H1 (cell line): ENCODE measurements at regions not wholly inside any gene's neighbourhood (a gene's known extent, or its start where the extent isn't known, plus 50 kb on each side); places are given as distances from the start of the nearest gene placed in this dataset.

ENCODE experiments used
- CTCF ChIA-PET: fragments of 300-600 bp; sonication (Branson Sonifier 250); formaldehyde crosslinking; loops from one replicate; lab custom pipeline; 2021; ENCODE audit not compliant: partially characterized antibody; lab: Charles Lee
- POLR2A ChIA-PET: fragments of 300-600 bp; sonication (Branson Sonifier 250); formaldehyde crosslinking; loops from one replicate; lab custom pipeline; 2021; ENCODE audit warnings: inconsistent platforms; ENCODE audit not compliant: partially characterized antibody; lab: Charles Lee
- DNase-seq, 2 experiments: peaks; one replicate each; pipeline versions ENCODE4 v3.0.0 to v3.0.0-alpha.2; 2010 to 2022; ENCODE audit warnings: low spot score in 2 of 2, low read depth in 1 of 2, mixed read lengths in 1 of 2
- FAIRE-seq: peaks from 2 replicates; lab custom pipeline; 2011; peaks lifted over from hg19 to GRCh38; lab: Jason Lieb, UNC
- H2AFZ ChIP-seq: 2 replicates; pipeline ENCODE4 v1.8.1; 2012; ENCODE audit warnings: low read length, inconsistent platforms
- H2AK5ac ChIP-seq: 2 replicates; pipeline ENCODE4 v1.6.1; 2013; ENCODE audit warnings: low read depth, low read length
- H2BK120ac ChIP-seq: replicated peaks from 2 replicates; pipeline ENCODE3; 2013; ENCODE audit warnings: low read depth, low read length, inconsistent platforms
- H2BK12ac ChIP-seq: 2 replicates; pipeline ENCODE4 v1.6.1; 2013; ENCODE audit warnings: low read depth, low read length
- H2BK15ac ChIP-seq: 2 replicates; pipeline ENCODE4 v1.6.1; 2013; ENCODE audit warnings: low read length
- H2BK20ac ChIP-seq: 2 replicates; pipeline ENCODE4 v1.6.1; 2013; ENCODE audit warnings: low read length
- H2BK5ac ChIP-seq: 2 replicates; pipeline ENCODE4 v1.6.1; 2013; ENCODE audit warnings: low read depth, low read length
- H3K14ac ChIP-seq: 2 replicates; pipeline ENCODE4 v1.6.1; 2013; ENCODE audit warnings: inconsistent platforms; ENCODE audit not compliant: insufficient read length
- H3K18ac ChIP-seq: 2 replicates; pipeline ENCODE4 v1.6.1; 2013; ENCODE audit warnings: low read length; ENCODE audit errors: extremely low read depth
- H3K23ac ChIP-seq: 2 replicates; pipeline ENCODE4 v1.6.1; 2013; ENCODE audit warnings: inconsistent platforms; ENCODE audit not compliant: insufficient read length
- H3K23me2 ChIP-seq: 2 replicates; pipeline ENCODE4 v1.6.1; 2013; ENCODE audit warnings: low read depth, low read length
- H3K27ac ChIP-seq: 2 replicates; pipeline ENCODE4 v1.6.1; 2011; ENCODE audit warnings: low read depth, low read length, inconsistent platforms
- H3K27me3 ChIP-seq, 4 experiments: replicated peaks in 1 of 4; 1 replicate in 1 of 4; 2 replicates in 3 of 4; pipeline versions ENCODE4 v1.6.1 to v1.8.1; 2011 to 2013; ENCODE audit warnings: low read length in 3 of 4, mild to moderate bottlenecking in 3 of 4, inconsistent platforms in 2 of 4, mixed read lengths in 2 of 4, moderate library complexity in 1 of 4; ENCODE audit not compliant: control insufficient read depth in 3 of 4, insufficient read depth in 3 of 4; ENCODE audit errors: extremely low read depth in 1 of 4
- H3K36me3 ChIP-seq, 4 experiments: 2 replicates each; pipeline versions ENCODE4 v1.6.1 to v1.8.1; 2011 to 2013; ENCODE audit warnings: mild to moderate bottlenecking in 4 of 4, low read length in 3 of 4, moderate library complexity in 2 of 4, control low read depth in 1 of 4, inconsistent platforms in 1 of 4; ENCODE audit not compliant: insufficient read depth in 4 of 4, control insufficient read depth in 2 of 4
- H3K4ac ChIP-seq: replicated peaks from 2 replicates; pipeline ENCODE3; 2013; ENCODE audit warnings: low read length, low read depth, mixed read lengths, inconsistent platforms; ENCODE audit not compliant: insufficient read length
- H3K4me1 ChIP-seq, 4 experiments: replicated peaks in 1 of 4; 1 replicate in 1 of 4; 2 replicates in 3 of 4; pipeline versions ENCODE4 v1.6.1 to v1.8.1; 2011 to 2013; ENCODE audit warnings: low read length in 3 of 4, inconsistent platforms in 2 of 4, mixed read lengths in 1 of 4; ENCODE audit not compliant: insufficient read depth in 4 of 4, control insufficient read depth in 3 of 4
- H3K4me2 ChIP-seq, 2 experiments: 2 replicates each; pipeline versions ENCODE4 v1.6.1 to v1.8.1; 2011 to 2013; ENCODE audit warnings: low read depth in 2 of 2, low read length in 2 of 2, control low read depth in 1 of 2, inconsistent platforms in 1 of 2, mild to moderate bottlenecking in 1 of 2; ENCODE audit not compliant: insufficient read depth in 1 of 2
- H3K4me3 ChIP-seq, 4 experiments: fragments of 200-600, 300-600 bp in 1 of 4; sonication (generic), shearing (Covaris generic), sonication (Bioruptor Twin) in 1 of 4; 2 replicates each; pipeline versions ENCODE4 v1.5.1 to v1.8.1; 2011 to 2016; ENCODE audit warnings: low read length in 4 of 4, low read depth in 3 of 4, control low read depth in 2 of 4, inconsistent platforms in 2 of 4, mild to moderate bottlenecking in 2 of 4, mixed read lengths in 1 of 4, moderate library complexity in 1 of 4; ENCODE audit not compliant: insufficient read depth in 2 of 4; ENCODE audit errors: extremely low read depth in 1 of 4
- H3K56ac ChIP-seq: replicated peaks from 2 replicates; pipeline ENCODE3; 2013; ENCODE audit warnings: low read depth, mild to moderate bottlenecking, mixed read lengths, low read length, inconsistent platforms; ENCODE audit not compliant: insufficient read length
- H3K79me1 ChIP-seq: 2 replicates; pipeline ENCODE4 v1.6.1; 2013; ENCODE audit warnings: low read depth, low read length, control low read depth
- H3K79me2 ChIP-seq, 2 experiments: 2 replicates each; pipeline versions ENCODE4 v1.6.1 to v1.8.1; 2012 to 2013; ENCODE audit warnings: low read length in 2 of 2, mild to moderate bottlenecking in 2 of 2, inconsistent platforms in 1 of 2; ENCODE audit not compliant: insufficient read depth in 2 of 2, control insufficient read depth in 1 of 2
- H3K9ac ChIP-seq, 4 experiments: replicated peaks in 1 of 4; 1 replicate in 1 of 4; 2 replicates in 3 of 4; pipeline versions ENCODE4 v1.6.1 to v1.8.1; 2011 to 2013; ENCODE audit warnings: low read depth in 3 of 4, low read length in 3 of 4, control low read depth in 2 of 4, mild to moderate bottlenecking in 2 of 4, moderate library complexity in 2 of 4, inconsistent platforms in 1 of 4; ENCODE audit errors: extremely low read depth in 1 of 4
- H3K9me3 ChIP-seq, 2 experiments: 2 replicates each; pipeline versions ENCODE4 v1.6.1 to v1.8.1; 2012 to 2013; ENCODE audit warnings: mild to moderate bottlenecking in 2 of 2, moderate library complexity in 2 of 2, control low read depth in 1 of 2, inconsistent platforms in 1 of 2, low read depth in 1 of 2, low read length in 1 of 2, mixed read lengths in 1 of 2; ENCODE audit not compliant: insufficient read depth in 2 of 2
- H4K20me1 ChIP-seq, 2 experiments: replicated peaks in 1 of 2; 2 replicates each; pipeline versions ENCODE3 to v1.8.1; 2011 to 2013; ENCODE audit warnings: inconsistent platforms in 2 of 2, low read length in 2 of 2, mild to moderate bottlenecking in 1 of 2; ENCODE audit not compliant: insufficient read depth in 2 of 2, control insufficient read depth in 1 of 2
- H4K5ac ChIP-seq: 2 replicates; pipeline ENCODE4 v1.6.1; 2013; ENCODE audit warnings: low read length, low read depth, mixed read lengths, inconsistent platforms; ENCODE audit not compliant: insufficient read length
- H4K8ac ChIP-seq: 2 replicates; pipeline ENCODE4 v1.8.0; 2013; ENCODE audit warnings: mild to moderate bottlenecking, moderate library complexity, low read length, inconsistent platforms; ENCODE audit not compliant: insufficient read depth; ENCODE audit errors: extremely low read depth
- H4K91ac ChIP-seq: replicated peaks from 2 replicates; pipeline ENCODE3; 2013; ENCODE audit warnings: low read length, mixed read lengths, inconsistent platforms; ENCODE audit not compliant: insufficient read length
- ASH2L ChIP-seq: fragments of 200-600, 300-600 bp; sonication (generic); IDR thresholded peaks from one replicate; pipeline ENCODE4 v1.7.1; 2017; ENCODE audit warnings: low read length
- BACH1 ChIP-seq: IDR thresholded peaks from 2 replicates; pipeline ENCODE4 v1.6.1; 2012; ENCODE audit warnings: low read length, improper control_type of control experiment
- BRCA1 ChIP-seq: IDR thresholded peaks from 2 replicates; pipeline ENCODE4 v1.6.1; 2012; ENCODE audit warnings: low read depth, low read length, improper control_type of control experiment
- CBX5 ChIP-seq: fragments of 300-800, 300-1000 bp; sonication (generic); IDR thresholded peaks from 2 replicates; pipeline ENCODE4 v1.7.1; 2016; ENCODE audit warnings: antibody characterized with exemption, low read length, low read depth
- CHD1 ChIP-seq: IDR thresholded peaks from 2 replicates; pipeline ENCODE4 v1.6.1; 2012; ENCODE audit warnings: low read depth, low read length, improper control_type of control experiment
- E2F6 ChIP-seq: IDR thresholded peaks from 2 replicates; pipeline ENCODE4 v1.6.1; 2012; ENCODE audit warnings: inconsistent platforms
- EGR1 ChIP-seq: IDR thresholded peaks from 2 replicates; pipeline ENCODE4 v1.6.1; 2011; ENCODE audit warnings: low read depth, low read length, borderline replicate concordance
- EZH2 ChIP-seq: fragments of 200-600 bp; sonication (generic); IDR thresholded peaks from 2 replicates; pipeline ENCODE4 v1.7.1; 2012; ENCODE audit warnings: low read depth, mild to moderate bottlenecking, moderate library complexity, low read length, inconsistent platforms; ENCODE audit not compliant: severe bottlenecking
- FOSL1 ChIP-seq: IDR thresholded peaks from 2 replicates; pipeline ENCODE4 v1.6.1; 2011; ENCODE audit warnings: mild to moderate bottlenecking, low read depth, low read length, moderate library complexity; ENCODE audit not compliant: insufficient read depth
- GTF2F1 ChIP-seq: IDR thresholded peaks from 2 replicates; pipeline ENCODE4 v1.6.1; 2012; ENCODE audit warnings: low read depth, low read length, improper control_type of control experiment, borderline replicate concordance
- KDM5A ChIP-seq: fragments of 200-600 bp; IDR thresholded peaks from 2 replicates; pipeline ENCODE4 v1.7.1; 2012; ENCODE audit warnings: mild to moderate bottlenecking, low read length, inconsistent platforms, mixed read lengths
- NRF1 ChIP-seq: IDR thresholded peaks from 2 replicates; pipeline ENCODE4 v1.6.1; 2011; ENCODE audit warnings: mild to moderate bottlenecking, low read depth, low read length, improper control_type of control experiment
- PHF8 ChIP-seq: fragments of 200-600 bp; sonication (generic); conservative IDR thresholded peaks from 2 replicates; pipeline ENCODE4 v1.7.1; 2012; ENCODE audit warnings: low read depth, mild to moderate bottlenecking, inconsistent platforms, low read length, moderate library complexity
- POU5F1 ChIP-seq: IDR thresholded peaks from 2 replicates; pipeline ENCODE4 v1.6.1; 2011; ENCODE audit warnings: low read depth, mild to moderate bottlenecking, low read length, moderate library complexity
- TAF1 ChIP-seq: IDR thresholded peaks from 2 replicates; pipeline ENCODE4 v1.6.1; 2011; ENCODE audit warnings: mild to moderate bottlenecking, low read depth, low read length
- TCF12 ChIP-seq: IDR thresholded peaks from 2 replicates; pipeline ENCODE4 v1.6.1; 2011; ENCODE audit warnings: low read depth, mild to moderate bottlenecking, low read length
- WGBS, 2 experiments: shearing (Covaris generic) in 1 of 2; methylation state at CpG; one replicate each; pipeline versions ENCODE4 v1.1.6 to v1.1.7; 2013 to 2015; ENCODE audit warnings: low lambda C conversion rate in 2 of 2, mixed read lengths in 2 of 2, inconsistent platforms in 1 of 2, low coverage in 1 of 2, missing lambda C conversion rate in 1 of 2; ENCODE audit not compliant: insufficient replicate concordance in 2 of 2, insufficient coverage in 1 of 2, insufficient read length in 1 of 2; ENCODE audit errors: extremely low coverage in 1 of 2, missing lambda C conversion rate in 1 of 2; 5-methylcytosine and 5-hydroxymethylcytosine counted together

DNA sequence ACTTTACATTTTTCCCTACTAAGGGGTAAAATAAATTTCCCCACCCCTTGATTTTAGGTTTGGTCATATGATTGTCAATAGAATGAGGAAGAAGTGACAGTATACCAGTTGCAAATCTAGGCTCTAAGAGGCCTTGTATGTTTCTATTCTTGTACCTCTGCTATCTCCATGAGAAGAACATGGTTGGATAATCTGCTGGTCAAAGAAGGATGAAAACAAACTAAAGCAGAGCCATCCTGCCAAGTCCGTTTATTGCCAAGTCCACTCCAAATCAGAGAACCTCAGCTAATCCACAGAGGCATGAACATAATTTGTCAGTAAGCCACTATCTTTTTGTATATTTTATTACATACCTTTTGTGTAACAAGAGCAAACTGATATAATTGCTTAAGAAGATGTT is 98.0 kb downstream of the CRPPA start:
- no peaks in the 10 kb centered on the region for H3K79me2 ChIP-seq
- no peak overlapping the region for H2BK15ac ChIP-seq
- no peak overlapping the region for H2BK5ac ChIP-seq
- no peak overlapping the region for H3K4ac ChIP-seq
- H2BK12ac ChIP-seq, result no peak overlapping the region
- no peak overlapping the region for H4K8ac ChIP-seq
- no peak overlapping the region for H2AFZ ChIP-seq
- no peaks in the 10 kb centered on the region for H3K9me3 ChIP-seq
- no peaks in the 10 kb centered on the region for H4K20me1 ChIP-seq
- H3K56ac ChIP-seq, result no peak overlapping the region
- H3K4me1 ChIP-seq, result no peaks in the 10 kb centered on the region
- no peaks in the 10 kb centered on the region for H3K79me1 ChIP-seq
- no peak overlapping the region for H3K9ac ChIP-seq
- no peak overlapping the region for H2BK120ac ChIP-seq
- FAIRE-seq, result no peak
- H3K27me3 ChIP-seq, result no peaks in the 10 kb centered on the region
- no peak overlapping the region for H4K91ac ChIP-seq
- no peak overlapping the region for H3K14ac ChIP-seq
- no peak overlapping the region for H3K4me2 ChIP-seq
- WGBS, 2 experiments, result 96% methylated on average over 1 of the region's 1 CpG; no CpG with 5 or more reads in 1 of the 2 experiments
- ChIA-PET POLR2A (no interaction called here), CTCF (no interaction called here)
- no peak overlapping the region for H3K27ac ChIP-seq
- H3K23me2 ChIP-seq, result no peaks in the 10 kb centered on the region
- DNase-seq, result no peak
- no peak overlapping the region for H2AK5ac ChIP-seq
- H3K4me3 ChIP-seq, result no peak overlapping the region
- H3K23ac ChIP-seq, result no peak overlapping the region
- no peak overlapping the region for H4K5ac ChIP-seq
- H2BK20ac ChIP-seq, result no peak overlapping the region
- H3K36me3 ChIP-seq, result no peaks in the 10 kb centered on the region
- H3K18ac ChIP-seq, result no peak overlapping the region
- no peak for TF ChIP-seq EGR1
- TF ChIP-seq EZH2, result no peak
- no peak for TF ChIP-seq FOSL1
- TF ChIP-seq GTF2F1, result no peak
- no peak for TF ChIP-seq CHD1
- no peak for TF ChIP-seq TCF12
- TF ChIP-seq PHF8, result no peak
- no peak for TF ChIP-seq KDM5A
- no peak for TF ChIP-seq TAF1
- no peak for TF ChIP-seq POU5F1
- no peak for TF ChIP-seq BACH1
- TF ChIP-seq BRCA1, result no peak
- TF ChIP-seq NRF1, result no peak
- no peak for TF ChIP-seq E2F6
- no peak for TF ChIP-seq ASH2L
- no peak for TF ChIP-seq CBX5
